GM18861 (cell line): ENCODE measurements at regions not wholly inside any gene's neighbourhood (a gene's known extent, or its start where the extent isn't known, plus 50 kb on each side); places are given as distances from the start of the nearest gene placed in this dataset.
"Not testable (repeated sequence)": the region's sequence is repeated elsewhere in the genome, so short reads cannot be mapped to it uniquely, and the experiment has no call there.

ENCODE experiments used
- ATAC-seq: cut with Tn5 transposase; IDR thresholded peaks from one replicate; pipeline ENCODE4 v1.9.1; 2021; ENCODE audit not compliant: unreplicated experiment

- no peak for ATAC-seq
These were observed 112.0 kb upstream of the PRSS1 start for GRCh38 chr7:142637240-142637639.

GRCh38 chr7:142636751-142637150, 112.5 kb upstream of the PRSS1 start:
- ATAC-seq: no peak

- not testable (repeated sequence) for ATAC-seq
These were observed 113.2 kb upstream of the PRSS1 start for GRCh38 chr7:142636107-142636506.

- peak; percentile 94 for ATAC-seq
These were observed 116.8 kb upstream of the PRSS1 start for GRCh38 chr7:142632271-142633134.

- ATAC-seq: no peak
These were observed 119.5 kb upstream of the PRSS1 start for GRCh38 chr7:142629588-142630260.

- no peak for ATAC-seq
These were observed 120.3 kb upstream of the PRSS1 start for GRCh38 chr7:142628945-142629344.

GRCh38 chr7:142627223-142627622, 122.0 kb upstream of the PRSS1 start:
- not testable (repeated sequence) for ATAC-seq

GRCh38 chr7:142626420-142627035, 122.7 kb upstream of the PRSS1 start:
- ATAC-seq: peak; percentile 67

GRCh38 chr7:142625216-142625615, 124.1 kb upstream of the PRSS1 start:
- ATAC-seq: not testable (repeated sequence)

GRCh38 chr7:142620402-142620801, 128.9 kb upstream of the PRSS1 start:
- no peak for ATAC-seq

- no peak for ATAC-seq
These were observed 130.5 kb upstream of the PRSS1 start for GRCh38 chr7:142618655-142619351.

GRCh38 chr7:142616842-142617241, 132.4 kb upstream of the PRSS1 start:
- ATAC-seq: no peak

- ATAC-seq: no peak
These were observed 133.1 kb upstream of the PRSS1 start for GRCh38 chr7:142616121-142616643.

GRCh38 chr7:142615508-142615907, 133.8 kb upstream of the PRSS1 start:
- ATAC-seq: no peak

GRCh38 chr7:142614116-142614515, 135.2 kb upstream of the PRSS1 start:
- ATAC-seq: no peak

GRCh38 chr7:142612237-142612881, 136.9 kb upstream of the PRSS1 start:
- no peak for ATAC-seq

- no peak for ATAC-seq
These were observed 137.6 kb upstream of the PRSS1 start for GRCh38 chr7:142611566-142612236.

- ATAC-seq: no peak
These were observed 140.4 kb upstream of the PRSS1 start for GRCh38 chr7:142608630-142609428.

- no peak for ATAC-seq
These were observed 141.9 kb upstream of the PRSS1 start for GRCh38 chr7:142607351-142607750.
